Breast epithelium (tissue), 4 donors: ENCODE measurements at regions not wholly inside any gene's neighbourhood (a gene's known extent, or its start where the extent isn't known, plus 50 kb on each side); places are given as distances from the start of the nearest gene placed in this dataset.

ENCODE experiments used
- DNase-seq, 2 donors: peaks; one replicate each; pipeline ENCODE4 v3.0.0-alpha.2; 2019; ENCODE audit warnings: low spot score in 2 of 2
- H3K27ac ChIP-seq, 2 donors: fragments of 200-600 bp; sonication (generic) in 1 of 2; one replicate each; pipeline ENCODE4 v1.5.1; 2016 to 2019; ENCODE audit warnings: mild to moderate bottlenecking in 1 of 2
- H3K27me3 ChIP-seq, 2 donors: fragments of 200-600 bp; sonication (generic) in 1 of 2; one replicate each; pipeline versions ENCODE4 v1.5.1 to v1.6.0; 2017 to 2019; ENCODE audit warnings: control low read depth in 1 of 2, mild to moderate bottlenecking in 1 of 2
- H3K36me3 ChIP-seq: fragments of 200-600 bp; one replicate; pipeline ENCODE4 v1.5.1; 2019
- H3K4me1 ChIP-seq, 2 donors: fragments of 200-600 bp; sonication (generic); one replicate each; pipeline ENCODE4 v1.5.1; 2016 to 2019; ENCODE audit warnings: control low read depth in 1 of 2
- H3K4me3 ChIP-seq, 3 donors: fragments of 200-600 bp; sonication (generic); 1 replicate in 2 of 3; 2 replicates in 1 of 3; pipeline ENCODE4 v1.5.1; 2016 to 2019; ENCODE audit warnings: mild to moderate bottlenecking in 3 of 3, moderate library complexity in 2 of 3
- H3K9me3 ChIP-seq, 2 donors: fragments of 200-600 bp; sonication (generic) in 1 of 2; one replicate each; pipeline ENCODE4 v1.5.1; 2016 to 2019; ENCODE audit warnings: control low read depth in 1 of 2
- POLR2A ChIP-seq: fragments of 450-650 bp; IDR thresholded peaks from one replicate; pipeline ENCODE4 v1.6.1; 2016; ENCODE audit warnings: antibody characterized with exemption, mild to moderate bottlenecking, moderate library complexity
- POLR2AphosphoS5 ChIP-seq, 3 donors: sonication (generic); formaldehyde crosslinking; IDR thresholded peaks; one replicate each; pipeline ENCODE4 v1.6.1; 2017; ENCODE audit warnings: antibody characterized with exemption in 3 of 3
- intact Hi-C: fragments of 100-400 bp; cut with DNase I; formaldehyde crosslinking; loops from one replicate; pipeline ENCODE4 v1.15.1; 2023; ENCODE audit warnings: low total_unique reads
- TF ChIP-seq, protein P1 (sequence below), 3 donors: fragments of 450-650 bp; IDR thresholded peaks; one replicate each; pipeline ENCODE4 v1.5.1; 2016 to 2017; ENCODE audit warnings: antibody characterized with exemption in 3 of 3, mild to moderate bottlenecking in 3 of 3, moderate library complexity in 3 of 3

GRCh38 chr4:114103908-114104307 is 124.5 kb upstream of the ARSJ start:
- intact Hi-C loops, result no loop called here
- Histone ChIP-seq H3K9me3 (no peaks in the 10 kb centered on the region), H3K27ac (no peak overlapping the region), H3K27me3 (no peaks in the 10 kb centered on the region), H3K4me1 (no peaks in the 10 kb centered on the region), H3K36me3 (no peaks in the 10 kb centered on the region), H3K4me3 (no peak overlapping the region)
- TF ChIP-seq POLR2A, result no peak
- TF ChIP-seq POLR2AphosphoS5 (IDR thresholded peaks at IDR 0.05), result no peak
- TF ChIP-seq, protein P1, sequence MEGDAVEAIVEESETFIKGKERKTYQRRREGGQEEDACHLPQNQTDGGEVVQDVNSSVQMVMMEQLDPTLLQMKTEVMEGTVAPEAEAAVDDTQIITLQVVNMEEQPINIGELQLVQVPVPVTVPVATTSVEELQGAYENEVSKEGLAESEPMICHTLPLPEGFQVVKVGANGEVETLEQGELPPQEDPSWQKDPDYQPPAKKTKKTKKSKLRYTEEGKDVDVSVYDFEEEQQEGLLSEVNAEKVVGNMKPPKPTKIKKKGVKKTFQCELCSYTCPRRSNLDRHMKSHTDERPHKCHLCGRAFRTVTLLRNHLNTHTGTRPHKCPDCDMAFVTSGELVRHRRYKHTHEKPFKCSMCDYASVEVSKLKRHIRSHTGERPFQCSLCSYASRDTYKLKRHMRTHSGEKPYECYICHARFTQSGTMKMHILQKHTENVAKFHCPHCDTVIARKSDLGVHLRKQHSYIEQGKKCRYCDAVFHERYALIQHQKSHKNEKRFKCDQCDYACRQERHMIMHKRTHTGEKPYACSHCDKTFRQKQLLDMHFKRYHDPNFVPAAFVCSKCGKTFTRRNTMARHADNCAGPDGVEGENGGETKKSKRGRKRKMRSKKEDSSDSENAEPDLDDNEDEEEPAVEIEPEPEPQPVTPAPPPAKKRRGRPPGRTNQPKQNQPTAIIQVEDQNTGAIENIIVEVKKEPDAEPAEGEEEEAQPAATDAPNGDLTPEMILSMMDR (IDR thresholded peaks at IDR 0.05), result no peak
- DNase-seq, result no peak

DNA sequence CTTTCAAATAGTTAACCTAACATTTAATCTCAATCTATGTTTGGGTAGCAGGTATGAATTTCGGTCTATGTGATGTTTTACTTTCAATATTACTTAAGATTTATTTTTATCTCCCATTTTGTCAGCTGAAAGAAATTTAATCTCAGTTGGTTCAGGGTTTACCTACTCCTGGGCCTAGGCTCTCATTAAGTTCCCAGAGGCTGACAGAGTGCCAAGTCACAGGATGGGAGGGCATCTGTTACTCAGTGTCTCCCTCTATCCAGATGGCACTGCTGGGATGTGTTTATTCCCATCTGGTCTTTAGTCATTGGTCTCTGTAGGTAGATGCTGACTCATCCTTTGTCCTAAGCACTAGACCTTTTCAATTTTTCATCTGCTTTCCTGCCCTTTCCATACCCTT is 129.4 kb upstream of the ARSJ start:
- no peak for DNase-seq
- Histone ChIP-seq H3K36me3 (no peaks in the 10 kb centered on the region), H3K4me3 (no peak overlapping the region), H3K4me1 (no peaks in the 10 kb centered on the region), H3K9me3 (no peaks in the 10 kb centered on the region), H3K27ac (no peak overlapping the region), H3K27me3 (no peaks in the 10 kb centered on the region)
- TF ChIP-seq, protein P1 (IDR thresholded peaks at IDR 0.05), result no peak
- TF ChIP-seq POLR2A (no peak), POLR2AphosphoS5 (IDR thresholded peaks at IDR 0.05) (no peak)
- intact Hi-C loops, result no loop called here

DNA sequence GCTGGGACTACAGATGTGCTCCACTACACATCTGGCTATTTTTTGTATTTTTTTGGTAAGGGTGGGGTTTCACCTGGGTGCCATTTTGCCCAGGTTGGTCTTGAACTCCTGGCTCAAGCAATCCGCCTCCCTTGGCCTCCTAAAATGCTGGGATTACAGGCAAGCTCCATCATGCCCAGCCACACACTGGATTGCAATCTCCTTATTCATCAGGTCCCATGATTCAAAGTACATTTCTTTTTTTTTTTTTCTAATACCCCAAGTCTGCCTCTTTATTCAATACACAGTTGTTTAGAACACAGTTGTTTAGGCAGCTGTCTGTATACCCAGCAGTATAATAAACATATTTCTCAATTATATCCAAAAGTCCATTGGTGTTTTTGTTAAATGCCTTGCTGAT is 130.3 kb upstream of the ARSJ start:
- DNase-seq, result no peak
- Histone ChIP-seq H3K4me1 (no peaks in the 10 kb centered on the region), H3K27me3 (no peaks in the 10 kb centered on the region), H3K4me3 (no peak overlapping the region), H3K36me3 (no peaks in the 10 kb centered on the region), H3K9me3 (no peaks in the 10 kb centered on the region), H3K27ac (no peak overlapping the region)
- no peak for TF ChIP-seq POLR2A
- no peak for TF ChIP-seq POLR2AphosphoS5 (IDR thresholded peaks at IDR 0.05)
- TF ChIP-seq, protein P1 (IDR thresholded peaks at IDR 0.05), result no peak
- intact Hi-C loops, result no loop called here

GRCh38 chr4:114115526-114115925 is 136.1 kb upstream of the ARSJ start:
- Histone ChIP-seq H3K9me3 (no peaks in the 10 kb centered on the region), H3K27ac (no peak overlapping the region), H3K4me1 (no peaks in the 10 kb centered on the region), H3K4me3 (no peak overlapping the region), H3K27me3 (no peaks in the 10 kb centered on the region), H3K36me3 (no peaks in the 10 kb centered on the region)
- intact Hi-C loops, result no loop called here
- no peak for DNase-seq
- TF ChIP-seq, protein P1 (IDR thresholded peaks at IDR 0.05), result no peak
- TF ChIP-seq POLR2A, result no peak
- TF ChIP-seq POLR2AphosphoS5 (IDR thresholded peaks at IDR 0.05), result no peak

DNA sequence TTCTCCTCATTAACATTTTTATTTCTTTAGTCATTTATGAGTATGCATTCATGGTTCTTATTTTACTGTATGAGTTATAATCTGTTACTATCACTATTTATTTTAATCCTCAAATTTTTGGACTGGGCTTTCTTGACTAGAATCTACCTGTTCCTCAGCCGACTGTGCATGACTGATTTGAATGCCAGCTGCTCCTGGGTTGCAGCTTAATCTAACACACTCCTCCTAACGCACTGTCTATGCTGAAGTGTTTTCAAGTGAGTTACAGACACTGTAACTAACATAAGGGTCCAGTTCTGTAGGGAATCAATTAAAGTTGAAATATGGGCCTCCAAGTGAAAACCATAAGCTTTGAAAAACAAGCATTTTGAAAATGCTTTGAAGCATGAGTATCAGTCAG is 137.4 kb upstream of the ARSJ start:
- Histone ChIP-seq H3K27ac (no peak overlapping the region), H3K27me3 (no peaks in the 10 kb centered on the region), H3K4me3 (no peak overlapping the region), H3K36me3 (no peaks in the 10 kb centered on the region), H3K4me1 (no peaks in the 10 kb centered on the region), H3K9me3 (no peaks in the 10 kb centered on the region)
- no peak for DNase-seq
- intact Hi-C loops, result no loop called here
- TF ChIP-seq, protein P1 (IDR thresholded peaks at IDR 0.05), result no peak
- no peak for TF ChIP-seq POLR2A
- TF ChIP-seq POLR2AphosphoS5 (IDR thresholded peaks at IDR 0.05), result no peak
